ELR (cell line): ENCODE measurements at regions not wholly inside any gene's neighbourhood (a gene's known extent, or its start where the extent isn't known, plus 50 kb on each side); places are given as distances from the start of the nearest gene placed in this dataset.
A peak's percentile ranks its signal among the peaks of the same experiment; 100 is the strongest.

ENCODE experiments used
- DNase-seq: peaks from one replicate; pipeline ENCODE4 v3.0.0-alpha.2; 2015; ENCODE audit warnings: low read depth

DNA sequence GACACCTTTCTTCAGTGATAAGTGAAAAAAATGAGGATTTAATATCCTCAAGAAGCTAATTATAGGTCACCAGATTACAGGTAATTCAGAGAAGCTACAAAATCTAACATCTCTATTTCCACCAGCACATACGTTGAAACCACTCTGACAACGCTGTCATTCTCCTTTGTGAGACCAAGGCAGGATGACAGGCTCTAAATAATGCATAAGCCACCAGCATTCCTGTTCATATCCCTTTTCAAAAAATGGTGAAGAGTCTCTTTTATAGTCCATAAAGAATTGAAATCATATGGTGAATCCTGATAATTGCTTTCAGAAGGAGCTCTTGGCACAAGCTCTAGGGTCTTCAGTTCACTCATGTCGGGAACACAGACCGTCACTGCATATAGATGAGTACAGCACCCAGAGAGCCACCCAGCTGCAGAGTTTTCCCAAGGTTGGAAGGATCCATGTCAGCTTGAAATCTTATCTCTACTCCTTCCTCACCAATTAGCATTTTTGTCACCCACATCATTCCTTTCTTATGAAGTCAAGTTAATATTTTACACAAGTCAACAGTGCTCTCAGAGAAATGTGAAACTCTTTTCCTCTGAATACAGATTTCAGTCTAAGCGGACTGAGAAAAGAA is 431.4 kb downstream of the TBC1D4 start:
- no peak for DNase-seq

GRCh38 chr13:75049735-75050335 is 432.1 kb downstream of the TBC1D4 start:
- no peak for DNase-seq

GRCh38 chr13:75042807-75043206 is 439.2 kb downstream of the TBC1D4 start:
- DNase-seq, result no peak

GRCh38 chr13:75038393-75039113 is 443.4 kb downstream of the TBC1D4 start:
- DNase-seq, result no peak

- DNase-seq, result no peak
Measured at GRCh38 chr13:75025956-75026355, 456.0 kb downstream of the TBC1D4 start.

- no peak for DNase-seq
Measured at GRCh38 chr13:75024602-75025001, 457.4 kb downstream of the TBC1D4 start.

GRCh38 chr13:75023609-75024008 is 458.4 kb downstream of the TBC1D4 start:
- DNase-seq, result no peak

DNA sequence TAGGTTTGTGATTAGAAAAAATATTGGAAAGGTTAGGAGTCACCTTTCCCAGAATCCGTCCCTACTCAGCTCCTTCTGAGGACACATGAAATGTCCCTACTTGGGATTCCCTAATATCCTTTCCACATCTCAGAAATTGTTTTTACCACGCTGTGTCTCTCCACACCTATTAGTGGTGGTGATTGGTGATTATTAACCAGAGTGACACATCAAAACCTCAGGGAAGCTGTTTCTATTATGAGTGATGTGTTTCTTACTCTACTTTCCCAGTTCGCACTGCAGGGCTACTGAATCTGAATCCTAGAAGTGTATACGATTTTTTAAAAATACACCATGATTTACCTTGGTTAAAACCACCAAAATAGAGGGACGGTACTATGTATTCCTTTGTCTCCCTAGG is 460.8 kb downstream of the TBC1D4 start:
- DNase-seq, result no peak

DNA sequence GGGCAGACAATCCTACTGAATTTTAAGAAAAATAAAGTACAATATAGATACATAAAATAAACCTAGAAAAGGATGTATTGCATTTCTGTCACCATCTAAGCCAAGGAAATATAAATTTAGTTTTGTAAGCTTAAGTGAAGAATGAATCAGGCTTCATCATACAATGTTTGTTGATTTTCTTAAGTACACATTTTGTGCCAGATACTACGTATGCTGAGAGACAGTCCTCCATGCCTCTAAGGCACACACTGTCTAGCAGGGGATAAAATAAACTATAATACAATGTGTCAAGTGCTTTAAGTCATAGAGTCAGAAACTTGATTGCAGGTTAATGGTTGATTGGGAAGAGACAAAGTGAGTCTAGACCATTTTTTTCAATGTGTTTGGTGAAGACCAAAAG is 465.7 kb downstream of the TBC1D4 start:
- DNase-seq, result no peak

DNA sequence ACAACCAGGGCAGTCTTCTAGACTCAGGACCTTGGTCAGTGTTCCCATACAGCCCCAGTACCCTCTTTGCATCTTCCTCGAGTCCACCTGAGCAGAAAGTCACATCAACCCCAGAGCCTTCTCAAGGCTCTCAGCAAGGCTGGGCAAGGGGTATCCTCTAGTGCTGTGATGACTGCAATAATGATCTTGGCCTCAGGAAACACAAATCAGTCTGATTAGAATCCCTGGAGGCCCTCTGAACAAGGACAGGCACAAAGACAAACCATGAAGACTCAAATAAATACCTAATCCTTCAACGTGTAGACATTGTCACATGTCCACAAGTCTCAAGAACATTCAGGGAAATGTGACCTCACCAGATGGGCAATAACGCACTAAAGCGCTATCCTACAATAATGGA is 468.2 kb downstream of the TBC1D4 start:
- DNase-seq, result no peak

- no peak for DNase-seq
Measured at GRCh38 chr13:75010941-75011340, 471.0 kb downstream of the TBC1D4 start.

- DNase-seq, result no peak
Measured at GRCh38 chr13:75008926-75009325, 473.0 kb downstream of the TBC1D4 start.

GRCh38 chr13:74990992-74991391 is 491.0 kb downstream of the TBC1D4 start:
- no peak for DNase-seq

DNA sequence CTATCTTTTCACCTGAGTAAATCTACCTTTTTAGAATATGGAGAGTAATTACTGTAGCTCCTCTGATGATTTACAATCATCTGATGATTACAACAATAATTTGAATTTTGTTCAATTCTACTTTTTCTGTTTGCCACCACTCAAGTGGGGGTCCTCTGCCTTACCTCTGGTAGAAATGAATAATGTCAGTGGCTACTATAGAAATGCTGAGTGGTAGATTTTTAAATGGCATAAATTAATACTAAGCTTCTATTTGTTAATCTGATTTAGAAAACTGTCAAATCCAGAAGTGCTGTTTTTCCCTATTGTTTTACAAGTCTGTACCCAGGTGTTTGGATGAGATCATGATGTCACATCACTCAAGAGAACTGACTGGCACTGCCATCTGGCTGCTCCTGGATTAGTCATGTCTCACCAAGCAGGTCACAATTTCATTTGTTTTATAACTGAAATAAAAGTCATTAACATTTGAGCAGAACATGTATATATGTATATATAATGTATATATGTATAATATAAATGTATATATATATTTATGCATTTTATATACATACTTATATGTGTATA is 494.8 kb downstream of the TBC1D4 start:
- DNase-seq, result no peak

DNA sequence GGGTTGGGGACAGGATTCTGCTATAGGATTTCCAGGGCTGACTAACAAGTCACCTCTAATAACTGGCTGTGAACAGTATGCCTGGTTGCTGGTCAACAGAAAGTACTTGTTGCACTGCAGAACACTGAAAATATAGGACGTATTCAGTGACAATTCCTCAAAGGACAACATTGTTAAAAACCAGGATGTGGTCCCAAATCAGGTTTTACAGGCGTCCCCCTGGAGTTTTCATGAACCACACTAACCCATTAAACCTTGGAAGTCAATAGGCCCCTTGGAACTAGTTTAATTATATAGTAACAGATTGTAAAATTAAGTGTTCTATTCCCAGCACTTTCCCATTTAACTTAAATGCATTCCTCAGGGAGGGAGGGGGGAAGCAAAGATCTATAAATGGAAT is 495.4 kb downstream of the TBC1D4 start:
- no peak for DNase-seq

DNA sequence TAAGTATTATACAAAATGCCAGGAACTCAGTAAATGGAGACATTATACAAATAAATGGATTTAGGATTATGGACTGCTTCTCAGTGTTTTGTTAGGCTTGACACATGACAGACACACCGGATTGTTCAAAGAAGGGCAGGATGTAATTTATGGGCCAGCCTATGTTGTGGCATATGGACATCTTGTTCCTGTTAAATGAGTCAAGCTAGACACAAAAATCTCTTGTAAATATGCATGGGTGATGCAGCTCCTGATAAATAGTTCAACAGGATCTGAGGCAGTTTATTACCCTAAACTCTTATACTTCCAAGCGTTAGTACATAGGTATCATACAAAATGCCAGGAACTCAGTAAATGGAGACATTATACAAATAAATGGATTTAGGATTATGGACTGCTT is 502.3 kb downstream of the TBC1D4 start:
- DNase-seq, result no peak

- DNase-seq, result no peak
Measured at GRCh38 chr13:74978591-74978990, 503.4 kb downstream of the TBC1D4 start.

DNA sequence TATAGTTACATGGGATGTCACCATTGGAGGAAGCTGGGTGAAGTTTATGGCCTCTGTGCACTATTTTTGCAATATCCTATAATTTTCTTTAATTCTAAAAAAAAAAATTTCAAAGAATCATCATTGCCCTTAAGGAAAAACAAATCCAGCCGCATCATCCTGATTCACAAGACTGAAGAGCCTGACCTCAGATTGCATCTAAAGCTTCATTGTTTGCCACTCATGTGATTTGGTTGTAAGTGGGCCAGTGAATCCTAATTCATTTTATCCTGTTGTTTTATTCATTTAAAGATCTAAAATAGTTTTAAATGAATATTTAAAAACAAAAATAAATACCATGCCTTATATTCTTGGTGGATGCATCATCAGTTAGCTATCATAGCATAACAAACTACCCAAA is 504.5 kb downstream of the TBC1D4 start:
- peak; percentile 4 for DNase-seq

DNA sequence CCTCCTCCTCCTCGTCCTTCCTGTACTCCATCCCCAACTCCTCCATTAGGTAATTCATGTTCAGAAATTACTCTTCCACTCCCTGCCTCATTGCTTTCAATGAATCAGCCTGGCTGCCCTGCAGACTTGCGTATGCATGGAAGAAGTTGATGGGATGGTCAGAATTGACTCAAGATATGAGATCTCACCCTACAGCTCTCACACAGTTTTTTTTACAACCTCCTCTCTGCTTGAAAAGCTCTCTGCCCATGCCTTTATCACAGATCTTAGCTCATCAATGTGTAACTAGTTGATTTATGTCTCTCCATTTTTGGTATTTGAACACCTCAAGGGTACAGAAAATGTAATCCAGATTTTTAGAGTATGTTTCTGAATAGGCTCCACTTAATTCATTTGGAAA is 506.9 kb downstream of the TBC1D4 start:
- DNase-seq, result no peak

DNA sequence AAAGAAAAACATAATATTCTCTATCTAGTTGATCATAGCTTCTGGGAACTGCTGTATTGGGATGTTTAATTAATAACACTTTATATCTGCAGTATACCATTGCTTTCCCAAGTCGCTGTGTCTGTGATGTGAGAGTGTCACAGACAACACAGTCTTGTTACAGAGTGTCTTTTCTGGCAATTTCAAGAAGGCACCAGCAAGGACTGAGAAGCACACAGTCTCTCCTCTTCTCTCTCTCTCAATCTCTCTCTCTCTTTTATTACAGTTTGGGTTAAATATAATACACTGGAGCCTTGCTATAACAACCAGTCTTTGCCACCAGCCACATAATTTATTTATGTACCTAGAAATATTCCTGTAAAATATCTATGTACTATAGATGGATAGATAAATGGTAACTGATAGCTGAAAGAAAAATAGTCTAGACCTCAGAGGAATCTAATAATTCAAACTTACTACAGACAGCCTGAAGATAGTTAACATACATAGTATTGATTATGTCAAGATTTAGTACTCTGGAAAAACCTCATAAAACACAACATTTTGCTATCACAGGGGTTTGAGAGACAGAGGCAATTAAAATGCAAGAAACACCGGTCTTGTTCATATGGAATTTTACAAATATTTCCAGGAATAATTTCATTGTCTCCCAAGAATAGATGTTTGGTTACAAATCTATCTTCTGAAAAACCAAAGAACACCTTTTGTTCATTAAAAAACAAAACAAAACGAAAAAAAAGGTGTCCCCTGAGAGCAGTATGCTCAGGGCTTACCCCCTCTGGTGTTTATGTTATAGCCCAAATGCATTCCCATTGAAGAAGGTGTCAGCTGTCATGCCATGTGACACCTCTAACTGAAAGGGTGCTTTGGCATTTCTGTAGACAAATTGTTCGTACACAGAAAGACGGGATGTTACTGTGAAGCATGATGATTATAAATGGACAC is 507.8 kb downstream of the TBC1D4 start:
- no peak for DNase-seq

DNA sequence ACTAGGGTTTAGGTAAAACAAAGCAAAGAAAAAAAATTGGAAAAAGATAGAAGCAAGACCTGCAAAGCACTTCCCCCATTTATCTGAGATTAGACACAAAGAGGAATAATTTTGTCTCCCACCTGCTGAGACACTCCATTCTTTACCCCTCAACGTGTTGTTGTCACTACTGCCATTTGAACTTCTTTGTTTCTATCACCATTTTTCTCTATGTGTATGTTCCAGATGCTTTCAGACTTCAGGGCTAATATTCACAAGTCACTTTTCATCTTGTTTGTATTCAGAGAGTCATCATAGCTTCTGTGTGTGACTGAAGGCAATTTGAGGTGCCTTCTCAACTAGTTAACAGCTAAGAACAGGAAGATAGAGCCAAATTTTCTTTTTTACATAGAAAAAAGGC is 512.5 kb downstream of the TBC1D4 start:
- DNase-seq, result no peak

DNA sequence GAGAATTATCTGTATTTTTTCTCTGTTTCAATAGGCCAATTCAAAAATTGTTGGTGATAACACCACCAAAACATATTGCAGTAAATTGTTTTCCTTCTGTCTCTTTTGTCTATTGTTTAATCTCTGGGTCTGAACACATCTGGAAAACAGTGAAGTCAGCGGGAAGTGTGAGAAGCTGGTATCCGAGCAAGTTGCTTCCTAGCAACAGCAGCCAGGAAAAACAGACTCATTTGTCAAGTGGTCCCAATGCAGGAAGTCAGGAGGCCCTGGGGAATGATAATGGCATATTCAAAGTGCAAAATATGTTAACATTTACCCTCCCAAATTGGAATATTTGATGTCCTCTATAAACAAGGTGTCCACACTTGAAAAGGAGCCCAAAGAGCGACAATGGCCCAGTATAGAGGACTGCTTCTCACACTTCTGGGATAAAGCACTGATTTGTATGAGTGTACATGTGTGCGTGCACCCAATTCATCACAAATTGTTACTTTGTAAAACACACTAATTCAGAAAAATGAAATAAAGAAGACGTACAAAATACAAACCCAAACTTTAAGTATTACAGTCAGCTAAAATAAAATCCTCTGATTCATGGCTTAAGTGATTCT is 515.0 kb downstream of the TBC1D4 start:
- DNase-seq, result peak; percentile 6
